ENCODE measurements at regions not wholly inside any gene's neighbourhood (a gene's known extent, or its start where the extent isn't known, plus 50 kb on each side); places are given as distances from the start of the nearest gene placed in this dataset.

- TF ChIP-seq CTCF (conservative IDR thresholded peaks at IDR 0.05): no peak
- TF ChIP-seq ZFX (IDR thresholded peaks at IDR 0.05): no peak
Measured at GRCh38 chr5:130549884-130550561, 615.0 kb downstream of the HINT1 start.
